Stomach (tissue), 4 donors: ENCODE measurements at regions not wholly inside any gene's neighbourhood (a gene's known extent, or its start where the extent isn't known, plus 50 kb on each side); places are given as distances from the start of the nearest gene placed in this dataset.

ENCODE experiments used
- POLR2A ChIP-seq, 4 donors: fragments of 450-650 bp; IDR thresholded peaks; one replicate each; pipeline ENCODE4 v1.6.1; 2016; ENCODE audit warnings: antibody characterized with exemption in 4 of 4, control low read depth in 2 of 4, mild to moderate bottlenecking in 1 of 4, moderate library complexity in 1 of 4
- POLR2AphosphoS5 ChIP-seq, 3 donors: sonication (generic); formaldehyde crosslinking; IDR thresholded peaks; one replicate each; pipeline ENCODE4 v1.6.1; 2016; ENCODE audit warnings: antibody characterized with exemption in 3 of 3
- TF ChIP-seq, protein P1 (sequence below), 7 experiments: fragments of 450-650 bp in 4 of 7; fragments of 200-600 bp in 3 of 7; sonication (generic) in 3 of 7; IDR thresholded peaks; one replicate each; pipeline ENCODE4 v1.5.1; 2016 to 2019; ENCODE audit warnings: antibody characterized with exemption in 7 of 7, control low read depth in 2 of 7, mild to moderate bottlenecking in 1 of 7

- TF ChIP-seq, protein P1, sequence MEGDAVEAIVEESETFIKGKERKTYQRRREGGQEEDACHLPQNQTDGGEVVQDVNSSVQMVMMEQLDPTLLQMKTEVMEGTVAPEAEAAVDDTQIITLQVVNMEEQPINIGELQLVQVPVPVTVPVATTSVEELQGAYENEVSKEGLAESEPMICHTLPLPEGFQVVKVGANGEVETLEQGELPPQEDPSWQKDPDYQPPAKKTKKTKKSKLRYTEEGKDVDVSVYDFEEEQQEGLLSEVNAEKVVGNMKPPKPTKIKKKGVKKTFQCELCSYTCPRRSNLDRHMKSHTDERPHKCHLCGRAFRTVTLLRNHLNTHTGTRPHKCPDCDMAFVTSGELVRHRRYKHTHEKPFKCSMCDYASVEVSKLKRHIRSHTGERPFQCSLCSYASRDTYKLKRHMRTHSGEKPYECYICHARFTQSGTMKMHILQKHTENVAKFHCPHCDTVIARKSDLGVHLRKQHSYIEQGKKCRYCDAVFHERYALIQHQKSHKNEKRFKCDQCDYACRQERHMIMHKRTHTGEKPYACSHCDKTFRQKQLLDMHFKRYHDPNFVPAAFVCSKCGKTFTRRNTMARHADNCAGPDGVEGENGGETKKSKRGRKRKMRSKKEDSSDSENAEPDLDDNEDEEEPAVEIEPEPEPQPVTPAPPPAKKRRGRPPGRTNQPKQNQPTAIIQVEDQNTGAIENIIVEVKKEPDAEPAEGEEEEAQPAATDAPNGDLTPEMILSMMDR (IDR thresholded peaks at IDR 0.05): no peak
- TF ChIP-seq POLR2AphosphoS5 (IDR thresholded peaks at IDR 0.05) (no peak), POLR2A (IDR thresholded peaks at IDR 0.05) (no peak)
These were observed 279.4 kb downstream of the PARN start for GRCh38 chr16:14350626-14351025.
